MM.1S (cell line): ENCODE measurements at regions not wholly inside any gene's neighbourhood (a gene's known extent, or its start where the extent isn't known, plus 50 kb on each side); places are given as distances from the start of the nearest gene placed in this dataset.

Source experiments
- DNase-seq: peaks from one replicate; pipeline ENCODE4 v3.0.0-alpha.2; 2015
- H2AFZ ChIP-seq: fragments of 300-600 bp; sonication (generic); 2 replicates; pipeline ENCODE4 v1.6.0; 2016; ENCODE audit warnings: antibody characterized with exemption, low read length
- H3F3A ChIP-seq: fragments of 300-600 bp; sonication (generic); 2 replicates; pipeline ENCODE4 v1.6.1; 2016; ENCODE audit warnings: mild to moderate bottlenecking, antibody characterized with exemption, low read length, moderate library complexity, mixed read lengths; ENCODE audit not compliant: insufficient read depth
- H3K27ac ChIP-seq: fragments of 300-600 bp; sonication (generic); 2 replicates; pipeline ENCODE4 v1.5.1; 2016; ENCODE audit warnings: mild to moderate bottlenecking, low read length
- H3K27me3 ChIP-seq: fragments of 300-600 bp; sonication (generic); replicated peaks from 2 replicates; pipeline ENCODE4 v1.6.0; 2016; ENCODE audit warnings: low read length; ENCODE audit not compliant: insufficient read depth
- H3K36me3 ChIP-seq: fragments of 300-600 bp; sonication (generic); replicated peaks from 2 replicates; pipeline ENCODE4 v1.6.1; 2016; ENCODE audit warnings: mild to moderate bottlenecking, low read length, mixed read lengths; ENCODE audit not compliant: insufficient read depth
- H3K4me1 ChIP-seq: fragments of 300-600 bp; sonication (generic); 2 replicates; pipeline ENCODE4 v1.6.1; 2016; ENCODE audit warnings: low read length, mixed read lengths
- H3K4me2 ChIP-seq: fragments of 300-600 bp; sonication (generic); 2 replicates; pipeline ENCODE4 v1.6.0; 2016; ENCODE audit warnings: low read depth, low read length
- H3K4me3 ChIP-seq: fragments of 300-600 bp; sonication (generic); 2 replicates; pipeline ENCODE4 v1.5.1; 2016; ENCODE audit warnings: low read length, mixed read lengths
- H3K79me2 ChIP-seq: fragments of 300-600 bp; sonication (generic); 2 replicates; pipeline ENCODE4 v1.6.1; 2016; ENCODE audit warnings: mixed run types, low read length, mixed read lengths
- H3K9ac ChIP-seq: fragments of 300-600 bp; sonication (generic); 2 replicates; pipeline ENCODE4 v1.6.1; 2016; ENCODE audit warnings: low read length, mixed read lengths
- H3K9me2 ChIP-seq: fragments of 300-600 bp; sonication (generic); replicated peaks from 2 replicates; pipeline ENCODE4 v1.6.1; 2016; ENCODE audit warnings: mild to moderate bottlenecking, low read length, mixed read lengths; ENCODE audit not compliant: insufficient read depth
- H3K9me3 ChIP-seq: fragments of 300-600 bp; sonication (generic); replicated peaks from 2 replicates; pipeline ENCODE4 v1.6.1; 2016; ENCODE audit warnings: mild to moderate bottlenecking, low read length, mixed read lengths; ENCODE audit not compliant: insufficient read depth
- H4K20me1 ChIP-seq: fragments of 300-600 bp; sonication (generic); 2 replicates; pipeline ENCODE4 v1.6.1; 2016; ENCODE audit warnings: mild to moderate bottlenecking, low read length, moderate library complexity, mixed read lengths; ENCODE audit not compliant: insufficient read depth
- EZH2 ChIP-seq: fragments of 300-600 bp; sonication (generic); optimal IDR thresholded peaks from 2 replicates; pipeline ENCODE3; 2017; ENCODE audit warnings: low read depth, mild to moderate bottlenecking, antibody characterized with exemption, low read length, mixed read lengths
- EZH2phosphoT487 ChIP-seq: fragments of 300-600 bp; sonication (generic); IDR thresholded peaks from 2 replicates; pipeline ENCODE4 v1.6.1; 2018; ENCODE audit warnings: antibody characterized with exemption, low read length
- TF ChIP-seq, protein P1 (sequence below): fragments of 300-600 bp; sonication (generic); IDR thresholded peaks from 2 replicates; pipeline ENCODE4 v1.5.1; 2016; ENCODE audit warnings: antibody characterized with exemption, low read length, mixed read lengths

DNA sequence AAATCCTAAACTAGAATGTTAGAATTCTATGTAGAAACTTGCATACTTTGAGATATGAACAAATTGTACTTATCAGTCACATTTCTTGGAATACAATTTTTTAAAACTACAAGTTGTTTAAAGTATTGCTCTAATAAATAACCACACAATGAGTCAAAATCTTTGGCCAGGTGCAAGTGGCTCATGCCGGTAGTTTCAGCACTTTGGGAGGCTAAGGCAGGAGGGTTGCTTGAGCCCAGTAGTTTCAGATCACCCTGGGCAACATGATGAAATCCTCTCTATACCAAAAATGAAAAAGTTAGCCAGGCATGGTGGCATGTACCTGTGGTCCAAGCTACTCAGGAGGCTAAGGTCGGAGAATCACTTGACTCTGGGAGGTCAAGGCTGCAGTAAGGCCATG lies 257.8 kb downstream of the COX7C start:
- peak; percentile 39 for DNase-seq
- H3K9ac ChIP-seq: no peak overlapping the region
- H3K79me2 ChIP-seq: no peaks in the 10 kb centered on the region
- no peak overlapping the region for H3K4me2 ChIP-seq
- TF ChIP-seq EZH2: no peak
- TF ChIP-seq, protein P1, sequence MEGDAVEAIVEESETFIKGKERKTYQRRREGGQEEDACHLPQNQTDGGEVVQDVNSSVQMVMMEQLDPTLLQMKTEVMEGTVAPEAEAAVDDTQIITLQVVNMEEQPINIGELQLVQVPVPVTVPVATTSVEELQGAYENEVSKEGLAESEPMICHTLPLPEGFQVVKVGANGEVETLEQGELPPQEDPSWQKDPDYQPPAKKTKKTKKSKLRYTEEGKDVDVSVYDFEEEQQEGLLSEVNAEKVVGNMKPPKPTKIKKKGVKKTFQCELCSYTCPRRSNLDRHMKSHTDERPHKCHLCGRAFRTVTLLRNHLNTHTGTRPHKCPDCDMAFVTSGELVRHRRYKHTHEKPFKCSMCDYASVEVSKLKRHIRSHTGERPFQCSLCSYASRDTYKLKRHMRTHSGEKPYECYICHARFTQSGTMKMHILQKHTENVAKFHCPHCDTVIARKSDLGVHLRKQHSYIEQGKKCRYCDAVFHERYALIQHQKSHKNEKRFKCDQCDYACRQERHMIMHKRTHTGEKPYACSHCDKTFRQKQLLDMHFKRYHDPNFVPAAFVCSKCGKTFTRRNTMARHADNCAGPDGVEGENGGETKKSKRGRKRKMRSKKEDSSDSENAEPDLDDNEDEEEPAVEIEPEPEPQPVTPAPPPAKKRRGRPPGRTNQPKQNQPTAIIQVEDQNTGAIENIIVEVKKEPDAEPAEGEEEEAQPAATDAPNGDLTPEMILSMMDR: no peak
- no peak for TF ChIP-seq EZH2phosphoT487
- H2AFZ ChIP-seq: no peak overlapping the region
- no peaks in the 10 kb centered on the region for H3K9me3 ChIP-seq
- no peaks in the 10 kb centered on the region for H3K27me3 ChIP-seq
- H3F3A ChIP-seq: no peaks in the 10 kb centered on the region
- no peaks in the 10 kb centered on the region for H3K36me3 ChIP-seq
- H3K27ac ChIP-seq: no peak overlapping the region
- H3K4me1 ChIP-seq: peaks cover 3% of the 10 kb centered on the region; the same call in 1 of the 2 replicates
- no peak overlapping the region for H3K4me3 ChIP-seq
- H3K9me2 ChIP-seq: no peaks in the 10 kb centered on the region
- no peaks in the 10 kb centered on the region for H4K20me1 ChIP-seq

DNA sequence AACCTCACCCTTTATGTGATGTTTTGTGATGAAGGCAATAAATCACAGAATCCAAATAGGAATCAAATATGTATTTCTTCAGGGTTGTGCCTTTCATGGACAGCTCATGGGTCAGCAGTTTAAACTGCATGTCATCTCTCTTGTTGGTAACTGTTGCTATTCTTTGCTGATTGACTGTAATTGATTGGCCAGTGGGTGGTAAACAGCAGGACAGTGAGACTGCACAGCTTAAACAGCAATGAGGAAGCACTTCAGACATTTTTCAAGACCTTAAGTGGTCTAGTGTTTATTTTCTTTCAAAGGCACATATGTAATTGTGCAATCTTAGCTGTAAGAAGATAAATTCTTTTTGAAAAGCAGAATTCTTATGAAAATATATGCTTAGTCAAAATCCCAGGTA lies 260.5 kb downstream of the COX7C start:
- H3F3A ChIP-seq: no peaks in the 10 kb centered on the region
- H3K9me2 ChIP-seq: no peaks in the 10 kb centered on the region
- no peaks in the 10 kb centered on the region for H3K27me3 ChIP-seq
- H4K20me1 ChIP-seq: no peaks in the 10 kb centered on the region
- no peak overlapping the region for H3K4me3 ChIP-seq
- H3K27ac ChIP-seq: no peak overlapping the region
- no peak for DNase-seq
- peaks cover 4% of the 10 kb centered on the region; the same call in 1 of the 2 replicates for H3K4me1 ChIP-seq
- H3K9ac ChIP-seq: no peak overlapping the region
- H2AFZ ChIP-seq: no peak overlapping the region
- no peaks in the 10 kb centered on the region for H3K36me3 ChIP-seq
- H3K79me2 ChIP-seq: no peaks in the 10 kb centered on the region
- H3K4me2 ChIP-seq: no peak overlapping the region
- H3K9me3 ChIP-seq: no peaks in the 10 kb centered on the region
- TF ChIP-seq EZH2phosphoT487 (no peak), EZH2 (no peak)
- TF ChIP-seq, protein P1: no peak

DNA sequence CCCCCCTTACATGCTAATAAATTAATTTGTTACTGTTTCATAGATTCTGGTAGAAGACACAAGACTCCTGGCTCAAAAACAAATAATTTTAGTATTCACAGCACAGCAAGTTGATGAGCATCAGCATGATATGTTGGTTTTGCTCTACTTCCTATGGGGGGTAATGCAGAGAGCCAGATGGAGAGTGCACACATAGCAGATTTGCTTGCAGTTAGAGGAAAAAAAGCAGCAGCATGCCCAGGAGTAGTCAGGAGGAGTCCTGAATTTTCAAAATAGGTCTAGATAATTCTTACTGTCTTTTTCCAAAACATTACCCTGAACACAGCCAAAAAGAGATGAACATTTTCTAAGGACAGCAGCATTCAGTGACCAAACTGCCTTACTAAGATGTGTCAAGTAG lies 261.3 kb downstream of the COX7C start:
- no peaks in the 10 kb centered on the region for H3K9me2 ChIP-seq
- no peak overlapping the region for H3K4me2 ChIP-seq
- H3K4me1 ChIP-seq: peaks cover 4% of the 10 kb centered on the region; the same call in 1 of the 2 replicates
- H3K27ac ChIP-seq: no peak overlapping the region
- H3K27me3 ChIP-seq: no peaks in the 10 kb centered on the region
- TF ChIP-seq EZH2phosphoT487 (no peak), EZH2 (no peak)
- TF ChIP-seq, protein P1: no peak
- no peak for DNase-seq
- no peak overlapping the region for H3K9ac ChIP-seq
- no peaks in the 10 kb centered on the region for H3K79me2 ChIP-seq
- no peak overlapping the region for H3K4me3 ChIP-seq
- H2AFZ ChIP-seq: no peak overlapping the region
- H3K36me3 ChIP-seq: no peaks in the 10 kb centered on the region
- no peaks in the 10 kb centered on the region for H3F3A ChIP-seq
- H3K9me3 ChIP-seq: no peaks in the 10 kb centered on the region
- H4K20me1 ChIP-seq: no peaks in the 10 kb centered on the region
